Adrenal gland (tissue), 5 donors: ENCODE measurements at regions not wholly inside any gene's neighbourhood (a gene's known extent, or its start where the extent isn't known, plus 50 kb on each side); places are given as distances from the start of the nearest gene placed in this dataset.

ENCODE experiments used
- POLR2A ChIP-seq, 2 donors: fragments of 450-650 bp; IDR thresholded peaks; one replicate each; pipeline ENCODE4 v1.6.1; 2017; ENCODE audit warnings: antibody characterized with exemption in 2 of 2, mild to moderate bottlenecking in 2 of 2, moderate library complexity in 1 of 2
- TF ChIP-seq, protein P1 (sequence below), 6 experiments: fragments of 450-650 bp in 4 of 6; fragments of 200-600 bp in 2 of 6; sonication (generic) in 1 of 6; IDR thresholded peaks; 1 replicate in 5 of 6; 2 replicates in 1 of 6; pipeline versions ENCODE4 v1.5.1 to v1.8.0; 2016 to 2021; ENCODE audit warnings: antibody characterized with exemption in 6 of 6, mild to moderate bottlenecking in 2 of 6, moderate library complexity in 1 of 6
- donor health status: DM: no; HTN: no; CAD: no.

DNA sequence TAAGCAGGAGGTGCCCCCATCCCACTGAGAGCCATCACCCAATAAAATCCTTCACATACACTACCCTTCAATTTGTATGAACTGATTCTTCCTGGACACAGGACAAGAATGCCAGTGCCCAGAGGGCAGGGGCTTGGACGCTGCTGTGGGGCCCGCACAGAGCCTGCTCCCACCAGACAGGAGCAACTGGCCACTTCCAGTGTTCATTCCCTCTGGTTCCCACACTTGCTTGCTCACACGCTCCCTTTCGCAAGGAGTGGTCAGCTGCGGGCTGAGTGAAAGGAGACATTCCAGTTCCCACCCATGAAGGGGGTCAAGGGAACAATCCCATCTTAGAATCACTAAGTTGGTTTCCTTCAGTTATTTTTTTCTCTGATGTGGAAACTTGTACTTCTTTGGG lies 314.5 kb upstream of the ACO1 start:
- TF ChIP-seq, protein P1, sequence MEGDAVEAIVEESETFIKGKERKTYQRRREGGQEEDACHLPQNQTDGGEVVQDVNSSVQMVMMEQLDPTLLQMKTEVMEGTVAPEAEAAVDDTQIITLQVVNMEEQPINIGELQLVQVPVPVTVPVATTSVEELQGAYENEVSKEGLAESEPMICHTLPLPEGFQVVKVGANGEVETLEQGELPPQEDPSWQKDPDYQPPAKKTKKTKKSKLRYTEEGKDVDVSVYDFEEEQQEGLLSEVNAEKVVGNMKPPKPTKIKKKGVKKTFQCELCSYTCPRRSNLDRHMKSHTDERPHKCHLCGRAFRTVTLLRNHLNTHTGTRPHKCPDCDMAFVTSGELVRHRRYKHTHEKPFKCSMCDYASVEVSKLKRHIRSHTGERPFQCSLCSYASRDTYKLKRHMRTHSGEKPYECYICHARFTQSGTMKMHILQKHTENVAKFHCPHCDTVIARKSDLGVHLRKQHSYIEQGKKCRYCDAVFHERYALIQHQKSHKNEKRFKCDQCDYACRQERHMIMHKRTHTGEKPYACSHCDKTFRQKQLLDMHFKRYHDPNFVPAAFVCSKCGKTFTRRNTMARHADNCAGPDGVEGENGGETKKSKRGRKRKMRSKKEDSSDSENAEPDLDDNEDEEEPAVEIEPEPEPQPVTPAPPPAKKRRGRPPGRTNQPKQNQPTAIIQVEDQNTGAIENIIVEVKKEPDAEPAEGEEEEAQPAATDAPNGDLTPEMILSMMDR (IDR thresholded peaks at IDR 0.05): no peak
- TF ChIP-seq POLR2A (IDR thresholded peaks at IDR 0.05): no peak
